AG04450 (cell line): ENCODE measurements at regions not wholly inside any gene's neighbourhood (a gene's known extent, or its start where the extent isn't known, plus 50 kb on each side); places are given as distances from the start of the nearest gene placed in this dataset.

Experiments used
- CTCF ChIA-PET: fragments of 300-600, 350-600 bp; formaldehyde crosslinking; extraction: SDS; loops from one replicate; lab custom pipeline; 2022; ENCODE audit warnings: antibody characterized with exemption, inconsistent platforms; lab: Charles Lee
- POLR2A ChIA-PET: fragments of 350-600 bp; formaldehyde crosslinking; extraction: SDS; loops from one replicate; lab custom pipeline; 2021; ENCODE audit warnings: antibody characterized with exemption, inconsistent platforms; lab: Yijun Ruan, JAX
- DNase-seq: peaks from one replicate; pipeline ENCODE4 v3.0.0-alpha.2; 2011; ENCODE audit warnings: low read depth, low spot score
- H3K27ac ChIP-seq: one replicate; pipeline ENCODE4 v1.5.1; 2012; ENCODE audit warnings: low read depth, low read length, control low read depth
- H3K27me3 ChIP-seq: one replicate; pipeline ENCODE4 v1.6.0; 2012; ENCODE audit warnings: low read length; ENCODE audit not compliant: control insufficient read depth, insufficient read depth
- H3K4me3 ChIP-seq: 2 replicates; pipeline ENCODE4 v1.5.1; 2011; ENCODE audit warnings: mild to moderate bottlenecking, low read depth, low read length, control low read depth
- H3K9me3 ChIP-seq: 2 replicates; pipeline ENCODE4 v1.5.1; 2012; ENCODE audit warnings: low read length; ENCODE audit not compliant: control insufficient read depth, insufficient read depth
- TF ChIP-seq, protein P1 (sequence below): IDR thresholded peaks from 2 replicates; pipeline ENCODE4 v1.5.1; 2011; ENCODE audit warnings: low read depth, low read length, control low read depth, inconsistent platforms

DNA sequence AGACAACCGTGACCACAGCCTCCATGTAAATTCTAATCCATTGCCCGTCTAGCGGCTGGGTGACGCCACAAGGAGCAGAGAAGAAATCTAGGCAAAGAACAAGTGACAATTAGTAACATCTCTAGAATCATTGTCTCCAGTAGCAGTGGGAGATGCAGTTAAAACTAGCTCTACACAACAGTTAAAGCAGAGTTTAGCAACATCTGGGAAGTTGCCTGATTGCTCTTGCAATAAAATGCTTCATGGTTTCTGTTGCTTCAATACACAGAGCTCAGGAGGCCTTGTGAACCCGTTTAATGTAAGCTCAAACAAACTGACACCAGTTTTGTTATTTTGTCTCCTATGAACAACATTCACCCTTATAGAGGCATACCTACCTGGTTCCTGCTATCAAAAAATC lies 369.8 kb upstream of the PDE4D start:
- H3K4me3 ChIP-seq = no peak overlapping the region
- CTCF ChIA-PET = no interaction called here
- no peak overlapping the region for H3K27ac ChIP-seq
- H3K9me3 ChIP-seq = no peaks in the 10 kb centered on the region
- H3K27me3 ChIP-seq = no peaks in the 10 kb centered on the region
- no peak for DNase-seq
- POLR2A ChIA-PET = no interaction called here
- TF ChIP-seq, protein P1, sequence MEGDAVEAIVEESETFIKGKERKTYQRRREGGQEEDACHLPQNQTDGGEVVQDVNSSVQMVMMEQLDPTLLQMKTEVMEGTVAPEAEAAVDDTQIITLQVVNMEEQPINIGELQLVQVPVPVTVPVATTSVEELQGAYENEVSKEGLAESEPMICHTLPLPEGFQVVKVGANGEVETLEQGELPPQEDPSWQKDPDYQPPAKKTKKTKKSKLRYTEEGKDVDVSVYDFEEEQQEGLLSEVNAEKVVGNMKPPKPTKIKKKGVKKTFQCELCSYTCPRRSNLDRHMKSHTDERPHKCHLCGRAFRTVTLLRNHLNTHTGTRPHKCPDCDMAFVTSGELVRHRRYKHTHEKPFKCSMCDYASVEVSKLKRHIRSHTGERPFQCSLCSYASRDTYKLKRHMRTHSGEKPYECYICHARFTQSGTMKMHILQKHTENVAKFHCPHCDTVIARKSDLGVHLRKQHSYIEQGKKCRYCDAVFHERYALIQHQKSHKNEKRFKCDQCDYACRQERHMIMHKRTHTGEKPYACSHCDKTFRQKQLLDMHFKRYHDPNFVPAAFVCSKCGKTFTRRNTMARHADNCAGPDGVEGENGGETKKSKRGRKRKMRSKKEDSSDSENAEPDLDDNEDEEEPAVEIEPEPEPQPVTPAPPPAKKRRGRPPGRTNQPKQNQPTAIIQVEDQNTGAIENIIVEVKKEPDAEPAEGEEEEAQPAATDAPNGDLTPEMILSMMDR = no peak

DNA sequence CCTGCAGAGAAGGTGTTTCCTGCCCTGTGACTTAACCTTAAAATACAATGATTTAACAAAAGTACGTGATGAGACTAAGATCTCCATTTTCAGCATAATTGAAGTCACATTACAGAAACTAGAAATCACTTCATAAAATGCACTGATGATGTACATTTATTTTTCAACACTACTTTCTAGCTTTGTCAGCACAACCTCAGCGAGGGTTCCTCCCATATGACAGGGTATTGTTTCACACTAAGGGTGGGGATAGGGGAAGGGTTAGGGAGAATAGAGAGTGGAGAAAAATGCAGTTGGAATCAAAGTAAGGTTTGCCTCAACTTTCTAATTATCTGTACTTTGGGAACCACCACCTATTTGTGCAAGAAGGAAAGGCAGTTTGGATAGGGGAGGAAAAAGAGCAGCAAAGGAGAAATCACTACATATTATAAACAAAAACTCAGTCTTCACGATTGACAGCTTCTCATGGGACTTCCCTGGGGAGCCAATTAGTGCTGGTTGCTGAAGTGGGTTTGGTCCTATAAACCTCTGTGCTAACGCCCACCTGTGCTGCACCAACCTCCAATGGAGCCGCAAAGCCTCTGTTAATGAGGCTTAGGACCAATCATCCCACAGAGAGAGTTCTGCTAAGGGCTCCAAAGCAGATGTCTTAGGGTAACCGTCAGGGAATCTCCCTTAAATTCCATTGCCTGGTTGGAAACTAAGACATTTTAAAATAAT lies 369.2 kb upstream of the PDE4D start:
- ChIA-PET POLR2A (no interaction called here), CTCF (no interaction called here)
- H3K9me3 ChIP-seq = no peaks in the 10 kb centered on the region
- TF ChIP-seq, protein P1 = no peak
- H3K4me3 ChIP-seq = no peak overlapping the region
- H3K27me3 ChIP-seq = no peaks in the 10 kb centered on the region
- DNase-seq = no peak
- no peak overlapping the region for H3K27ac ChIP-seq

DNA sequence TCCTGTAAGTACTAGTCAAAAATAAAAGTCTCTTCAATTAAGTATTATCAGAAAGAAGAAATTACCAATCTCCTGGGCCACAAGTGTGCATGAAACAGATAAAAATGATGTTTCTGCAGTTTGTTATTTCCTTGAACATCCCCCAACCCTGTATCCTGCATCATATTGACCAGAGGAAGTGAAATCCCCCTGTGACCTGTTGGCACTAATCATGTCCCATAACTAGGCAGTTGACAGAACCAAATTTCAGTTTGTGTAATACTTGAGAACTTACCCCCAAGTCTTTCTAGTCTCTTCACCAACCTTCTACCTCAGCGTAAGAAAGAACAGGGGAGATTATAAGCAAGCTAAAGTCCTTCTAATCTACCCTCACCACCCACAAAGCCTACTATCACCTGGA lies 368.2 kb upstream of the PDE4D start:
- H3K9me3 ChIP-seq = no peaks in the 10 kb centered on the region
- POLR2A ChIA-PET = no interaction called here
- H3K27me3 ChIP-seq = no peaks in the 10 kb centered on the region
- no peak overlapping the region for H3K27ac ChIP-seq
- TF ChIP-seq, protein P1 = no peak
- CTCF ChIA-PET = no interaction called here
- DNase-seq = no peak
- no peak overlapping the region for H3K4me3 ChIP-seq

DNA sequence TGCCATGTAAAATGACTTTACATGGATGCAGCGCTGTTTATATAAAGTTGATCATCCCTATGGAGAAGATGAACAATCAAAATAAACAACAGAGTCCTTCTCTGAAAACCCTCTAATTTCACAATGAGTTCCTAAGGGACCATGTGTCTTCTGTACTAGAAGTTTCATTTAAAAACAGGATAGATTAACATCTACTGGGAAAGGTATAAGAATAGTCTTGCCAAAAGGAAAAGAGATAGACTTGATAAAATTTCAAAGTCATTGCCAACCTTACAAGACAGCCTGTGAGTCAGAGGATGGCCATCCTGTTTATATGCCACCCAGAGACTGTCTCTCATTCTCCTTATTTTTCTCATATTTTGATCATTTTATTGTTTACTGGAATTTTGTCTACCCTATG lies 367.1 kb upstream of the PDE4D start:
- no peak for DNase-seq
- no peak overlapping the region for H3K27ac ChIP-seq
- ChIA-PET CTCF (no interaction called here), POLR2A (no interaction called here)
- no peak overlapping the region for H3K4me3 ChIP-seq
- no peaks in the 10 kb centered on the region for H3K9me3 ChIP-seq
- H3K27me3 ChIP-seq = no peaks in the 10 kb centered on the region
- TF ChIP-seq, protein P1 = no peak

DNA sequence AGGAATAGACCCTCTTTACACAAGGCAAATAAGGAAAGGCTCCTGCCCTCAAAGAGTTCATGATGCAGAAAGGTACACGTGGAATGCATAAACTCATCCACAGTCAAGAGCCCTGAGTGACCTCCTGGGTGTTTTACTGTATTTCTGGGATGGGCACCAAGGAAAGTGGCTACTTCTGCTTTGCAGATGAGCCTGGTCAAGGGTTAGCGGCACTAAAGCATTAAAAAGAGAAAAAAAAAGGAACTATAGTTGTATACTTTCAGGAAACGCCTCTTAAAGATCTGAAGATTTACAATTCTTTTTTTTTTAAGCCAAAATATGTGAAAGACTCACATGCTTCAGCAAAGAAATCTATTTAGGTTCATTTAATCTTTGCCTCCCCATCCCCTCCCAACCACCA lies 366.2 kb upstream of the PDE4D start:
- Histone ChIP-seq H3K9me3 (no peaks in the 10 kb centered on the region), H3K4me3 (no peak overlapping the region), H3K27ac (no peak overlapping the region), H3K27me3 (no peaks in the 10 kb centered on the region)
- CTCF ChIA-PET = no interaction called here
- POLR2A ChIA-PET = no interaction called here
- no peak for DNase-seq
- TF ChIP-seq, protein P1 = no peak
